Activated CD8-positive, alpha-beta memory T cell treated with anti-CD3 and anti-CD28 coated beads for 36 hours (primary cell): ENCODE measurements at regions not wholly inside any gene's neighbourhood (a gene's known extent, or its start where the extent isn't known, plus 50 kb on each side); places are given as distances from the start of the nearest gene placed in this dataset.

Source experiments
- CTCF ChIA-PET: fragments of 350-600 bp; sonication (Branson Sonifier 250); formaldehyde crosslinking; loops from one replicate; lab custom pipeline; 2021; ENCODE audit warnings: antibody characterized with exemption; lab: Charles Lee
- POLR2A ChIA-PET: fragments of 350-600 bp; sonication (Branson Sonifier 250); formaldehyde crosslinking; loops from one replicate; lab custom pipeline; 2021; ENCODE audit warnings: antibody characterized with exemption; lab: Charles Lee

GRCh38 chr21:40901691-40902090 lies 54.7 kb upstream of the DSCAM start:
- ChIA-PET POLR2A (no interaction called here), CTCF (no interaction called here)

GRCh38 chr21:40902299-40902698 lies 55.3 kb upstream of the DSCAM start:
- POLR2A ChIA-PET, result no interaction called here
- CTCF ChIA-PET, result no interaction called here

GRCh38 chr21:40902993-40903392 lies 56.0 kb upstream of the DSCAM start:
- CTCF ChIA-PET, result no interaction called here
- POLR2A ChIA-PET, result no interaction called here

GRCh38 chr21:40905251-40905650 lies 58.3 kb upstream of the DSCAM start:
- CTCF ChIA-PET, result no interaction called here
- POLR2A ChIA-PET, result no interaction called here

GRCh38 chr21:40912375-40912774 lies 65.4 kb upstream of the DSCAM start:
- POLR2A ChIA-PET, result no interaction called here
- CTCF ChIA-PET, result no interaction called here

GRCh38 chr21:40915114-40915513 lies 68.2 kb upstream of the DSCAM start:
- ChIA-PET POLR2A (no interaction called here), CTCF (no interaction called here)

GRCh38 chr21:40923407-40923806 lies 76.4 kb upstream of the DSCAM start:
- POLR2A ChIA-PET, result no interaction called here
- CTCF ChIA-PET, result interaction anchor here (0.8 kb wide), 1 partner anchor 44 kb away, joined by 4 read pairs; no protein-coding TSS in a partner anchor

GRCh38 chr21:40923901-40924300 lies 76.9 kb upstream of the DSCAM start:
- POLR2A ChIA-PET, result no interaction called here

GRCh38 chr21:40924641-40925040 lies 77.7 kb upstream of the DSCAM start:
- CTCF ChIA-PET, result no interaction called here
- POLR2A ChIA-PET, result interaction anchor here (0.6 kb wide), 1 partner anchor 1389 kb away, joined by 3 read pairs; no protein-coding TSS in a partner anchor

More at GRCh38 chr21:40923901-40924300, 76.9 kb upstream of the DSCAM start:
- CTCF ChIA-PET, result no interaction called here

- CTCF ChIA-PET, result no interaction called here
- POLR2A ChIA-PET, result no interaction called here
Measured at GRCh38 chr21:40926238-40926637, 79.3 kb upstream of the DSCAM start.

- ChIA-PET CTCF (no interaction called here), POLR2A (no interaction called here)
Measured at GRCh38 chr21:40929833-40930232, 82.9 kb upstream of the DSCAM start.

GRCh38 chr21:40931197-40931596 lies 84.2 kb upstream of the DSCAM start:
- CTCF ChIA-PET, result no interaction called here
- POLR2A ChIA-PET, result no interaction called here

- ChIA-PET POLR2A (no interaction called here), CTCF (no interaction called here)
Measured at GRCh38 chr21:40936178-40936577, 89.2 kb upstream of the DSCAM start.

- ChIA-PET CTCF (no interaction called here), POLR2A (no interaction called here)
Measured at GRCh38 chr21:40936771-40937261, 89.9 kb upstream of the DSCAM start.

GRCh38 chr21:40938078-40938477 lies 91.1 kb upstream of the DSCAM start:
- POLR2A ChIA-PET, result no interaction called here

GRCh38 chr21:40938611-40939010 lies 91.7 kb upstream of the DSCAM start:
- POLR2A ChIA-PET, result no interaction called here

More at GRCh38 chr21:40938078-40938477, 91.1 kb upstream of the DSCAM start:
- CTCF ChIA-PET, result no interaction called here

GRCh38 chr21:40947713-40948112 lies 100.8 kb upstream of the DSCAM start:
- ChIA-PET CTCF (no interaction called here), POLR2A (no interaction called here)

More at GRCh38 chr21:40938611-40939010, 91.7 kb upstream of the DSCAM start:
- CTCF ChIA-PET, result no interaction called here

- POLR2A ChIA-PET, result no interaction called here
- CTCF ChIA-PET, result no interaction called here
Measured at GRCh38 chr21:40950970-40951369, 104.0 kb upstream of the DSCAM start.

- POLR2A ChIA-PET, result no interaction called here
- CTCF ChIA-PET, result no interaction called here
Measured at GRCh38 chr21:40952551-40953323, 105.8 kb upstream of the DSCAM start.

GRCh38 chr21:40964691-40965090 lies 117.7 kb upstream of the DSCAM start:
- CTCF ChIA-PET, result no interaction called here
- POLR2A ChIA-PET, result no interaction called here

- ChIA-PET CTCF (no interaction called here), POLR2A (interaction anchor here (0.6 kb wide), 1 partner anchor 105 kb away, joined by 3 read pairs; no protein-coding TSS in a partner anchor)
Measured at GRCh38 chr21:40967771-40968170, 120.8 kb upstream of the DSCAM start.
